OCI-LY7 (cell line): ENCODE measurements at regions not wholly inside any gene's neighbourhood (a gene's known extent, or its start where the extent isn't known, plus 50 kb on each side); places are given as distances from the start of the nearest gene placed in this dataset.

ENCODE experiments used
- BruUV-seq: library from RNA; stranded (reverse); fragments of 400-500 nt; replicated peaks from 2 replicates; lab custom pipeline; 2021; lab: Mats Ljungman, UMichigan
- CTCF ChIA-PET: fragments of 300-600 bp; sonication (Branson Sonifier 250); formaldehyde crosslinking; loops from one replicate; lab custom pipeline; 2022; ENCODE audit warnings: antibody characterized with exemption; ENCODE audit not compliant: unreplicated experiment; lab: Charles Lee
- POLR2A ChIA-PET: fragments of 300-600 bp; sonication (Branson Sonifier 250); formaldehyde crosslinking; loops from one replicate; lab custom pipeline; 2022; ENCODE audit warnings: antibody characterized with exemption; lab: Charles Lee
- DNase-seq: peaks from one replicate; pipeline ENCODE4 v3.0.0-alpha.2; 2015; ENCODE audit warnings: low spot score
- H2AFZ ChIP-seq: fragments of 200-600 bp; sonication (generic), shearing (Covaris generic); 2 replicates; pipeline ENCODE4 v1.6.1; 2014; ENCODE audit warnings: mild to moderate bottlenecking, antibody characterized with exemption, low read length, moderate library complexity
- H3K27ac ChIP-seq: fragments of 200-600 bp; sonication (generic); 2 replicates; pipeline ENCODE4 v1.5.1; 2014; ENCODE audit warnings: mixed run types, low read depth, mild to moderate bottlenecking, moderate library complexity, low read length, inconsistent platforms; ENCODE audit not compliant: poor library complexity, severe bottlenecking
- H3K36me3 ChIP-seq: fragments of 200-600 bp; sonication (generic); 2 replicates; pipeline ENCODE4 v1.6.1; 2014; ENCODE audit warnings: mild to moderate bottlenecking, antibody characterized with exemption, low read length, moderate library complexity, mixed read lengths; ENCODE audit not compliant: insufficient read depth
- H3K4me1 ChIP-seq: fragments of 200-600 bp; sonication (generic); 2 replicates; pipeline ENCODE4 v1.5.1; 2014; ENCODE audit warnings: mild to moderate bottlenecking, low read length; ENCODE audit not compliant: insufficient read depth, poor library complexity, severe bottlenecking
- H3K4me2 ChIP-seq: fragments of 200-600 bp; sonication (generic); 2 replicates; pipeline ENCODE4 v1.6.1; 2014; ENCODE audit warnings: mild to moderate bottlenecking, low read length
- H3K4me3 ChIP-seq: fragments of 200-600 bp; sonication (generic); 2 replicates; pipeline ENCODE4 v1.5.1; 2014; ENCODE audit warnings: mild to moderate bottlenecking, low read depth, low read length; ENCODE audit not compliant: poor library complexity, severe bottlenecking
- H3K79me2 ChIP-seq: fragments of 200-600 bp; sonication (generic); 2 replicates; pipeline ENCODE4 v1.6.1; 2016; ENCODE audit warnings: low read depth, mild to moderate bottlenecking, low read length, moderate library complexity, mixed read lengths; ENCODE audit not compliant: insufficient read depth
- H3K9me2 ChIP-seq: fragments of 200-600 bp; sonication (generic); 2 replicates; pipeline ENCODE4 v1.6.1; 2016; ENCODE audit warnings: mild to moderate bottlenecking, low read length, mixed read lengths; ENCODE audit not compliant: insufficient read depth
- H3K9me3 ChIP-seq: fragments of 200-600 bp; sonication (generic); 2 replicates; pipeline ENCODE4 v1.6.1; 2014; ENCODE audit warnings: mild to moderate bottlenecking, mixed run types, low read length, mixed read lengths
- H4K20me1 ChIP-seq: fragments of 200-600 bp; sonication (generic); 2 replicates; pipeline ENCODE4 v1.6.1; 2014; ENCODE audit warnings: mild to moderate bottlenecking, antibody characterized with exemption, low read length, moderate library complexity, mixed read lengths; ENCODE audit not compliant: insufficient read depth
- EZH2phosphoT487 ChIP-seq: fragments of 200-600 bp; sonication (generic); IDR thresholded peaks from 2 replicates; pipeline ENCODE4 v1.6.1; 2018; ENCODE audit warnings: low read depth, borderline replicate concordance, mild to moderate bottlenecking, mixed run types, antibody characterized with exemption, low read length, moderate library complexity, mixed read lengths
- intact Hi-C: fragments of 100-400 bp; cut with micrococcal nuclease; formaldehyde crosslinking; loops from one replicate; pipeline ENCODE4 v1.10.0; 2022; ENCODE audit not compliant: unreplicated experiment
- TF ChIP-seq, protein P1 (sequence below): fragments of 200-600 bp; sonication (generic); conservative IDR thresholded peaks from 2 replicates; pipeline ENCODE4 v1.5.1; 2014; ENCODE audit warnings: mild to moderate bottlenecking, antibody characterized with exemption, low read length, moderate library complexity, mixed read lengths

DNA sequence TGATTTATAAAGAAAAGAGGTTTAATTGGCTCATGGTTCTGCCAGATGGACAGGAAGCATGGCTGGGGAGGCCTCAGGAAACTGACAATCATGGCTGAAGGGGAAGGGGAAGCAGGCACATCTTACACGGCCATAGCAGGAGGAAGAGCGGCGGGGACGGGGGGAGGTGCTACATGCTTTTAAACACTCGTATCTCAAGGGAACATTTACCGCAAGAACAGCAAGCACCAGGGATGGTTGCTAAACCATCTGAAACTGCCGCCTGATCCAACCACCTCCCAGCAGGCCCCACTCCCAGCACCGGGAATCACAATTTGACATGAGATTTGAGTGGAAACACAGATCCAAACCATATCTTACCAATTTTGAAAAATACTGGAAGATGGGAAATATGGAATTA is 362.8 kb downstream of the FBXO15 start:
- Histone ChIP-seq H3K9me3 (no peaks in the 10 kb centered on the region), H4K20me1 (no peaks in the 10 kb centered on the region), H3K79me2 (no peaks in the 10 kb centered on the region), H2AFZ (no peak overlapping the region), H3K4me2 (no peak overlapping the region), H3K27ac (no peak overlapping the region), H3K9me2 (no peaks in the 10 kb centered on the region), H3K4me1 (no peaks in the 10 kb centered on the region), H3K4me3 (no peak overlapping the region), H3K36me3 (no peaks in the 10 kb centered on the region)
- TF ChIP-seq EZH2phosphoT487 = no peak
- TF ChIP-seq, protein P1, sequence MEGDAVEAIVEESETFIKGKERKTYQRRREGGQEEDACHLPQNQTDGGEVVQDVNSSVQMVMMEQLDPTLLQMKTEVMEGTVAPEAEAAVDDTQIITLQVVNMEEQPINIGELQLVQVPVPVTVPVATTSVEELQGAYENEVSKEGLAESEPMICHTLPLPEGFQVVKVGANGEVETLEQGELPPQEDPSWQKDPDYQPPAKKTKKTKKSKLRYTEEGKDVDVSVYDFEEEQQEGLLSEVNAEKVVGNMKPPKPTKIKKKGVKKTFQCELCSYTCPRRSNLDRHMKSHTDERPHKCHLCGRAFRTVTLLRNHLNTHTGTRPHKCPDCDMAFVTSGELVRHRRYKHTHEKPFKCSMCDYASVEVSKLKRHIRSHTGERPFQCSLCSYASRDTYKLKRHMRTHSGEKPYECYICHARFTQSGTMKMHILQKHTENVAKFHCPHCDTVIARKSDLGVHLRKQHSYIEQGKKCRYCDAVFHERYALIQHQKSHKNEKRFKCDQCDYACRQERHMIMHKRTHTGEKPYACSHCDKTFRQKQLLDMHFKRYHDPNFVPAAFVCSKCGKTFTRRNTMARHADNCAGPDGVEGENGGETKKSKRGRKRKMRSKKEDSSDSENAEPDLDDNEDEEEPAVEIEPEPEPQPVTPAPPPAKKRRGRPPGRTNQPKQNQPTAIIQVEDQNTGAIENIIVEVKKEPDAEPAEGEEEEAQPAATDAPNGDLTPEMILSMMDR = no peak
- ChIA-PET CTCF (no interaction called here), POLR2A (no interaction called here)
- DNase-seq = no peak
- no TSS peak for BruUV-seq
- intact Hi-C loops = no loop called here

DNA sequence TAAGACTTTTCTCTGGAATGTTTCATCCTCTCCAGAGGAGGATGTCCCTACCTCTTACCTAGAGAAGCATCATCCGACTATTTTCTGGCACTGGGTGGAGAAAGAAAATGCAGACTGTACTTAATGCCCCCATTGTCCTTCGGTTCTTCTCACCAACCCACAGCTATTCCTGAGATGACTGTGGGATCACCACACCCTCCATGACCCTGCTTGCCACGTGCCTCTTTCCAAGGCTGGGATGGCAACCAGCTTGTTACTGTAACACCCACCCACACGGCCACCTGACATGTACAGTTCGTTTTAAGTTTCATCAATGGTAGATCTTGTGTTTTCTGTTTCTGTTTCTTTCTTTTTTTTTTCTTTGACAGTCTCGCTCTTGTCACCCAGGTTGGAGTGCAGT is 365.2 kb downstream of the FBXO15 start:
- TF ChIP-seq, protein P1 = no peak
- TF ChIP-seq EZH2phosphoT487 = no peak
- Histone ChIP-seq H3K9me3 (no peaks in the 10 kb centered on the region), H3K79me2 (no peaks in the 10 kb centered on the region), H3K27ac (no peak overlapping the region), H2AFZ (no peak overlapping the region), H3K9me2 (no peaks in the 10 kb centered on the region), H3K4me2 (no peak overlapping the region), H3K36me3 (no peaks in the 10 kb centered on the region), H4K20me1 (no peaks in the 10 kb centered on the region), H3K4me3 (no peak overlapping the region), H3K4me1 (no peaks in the 10 kb centered on the region)
- intact Hi-C loops = no loop called here
- ChIA-PET POLR2A (no interaction called here), CTCF (no interaction called here)
- DNase-seq = no peak
- no TSS peak for BruUV-seq

- no peaks in the 10 kb centered on the region for H3K9me2 ChIP-seq
- H3K27ac ChIP-seq = no peak overlapping the region
- no peaks in the 10 kb centered on the region for H3K36me3 ChIP-seq
- no peaks in the 10 kb centered on the region for H3K9me3 ChIP-seq
- no peak for DNase-seq
- no peak overlapping the region for H3K4me3 ChIP-seq
- H3K79me2 ChIP-seq = no peaks in the 10 kb centered on the region
- TF ChIP-seq, protein P1 = no peak
- no peak for TF ChIP-seq EZH2phosphoT487
- H2AFZ ChIP-seq = no peak overlapping the region
- intact Hi-C loops = no loop called here
- H4K20me1 ChIP-seq = no peaks in the 10 kb centered on the region
- CTCF ChIA-PET = no interaction called here
- no peaks in the 10 kb centered on the region for H3K4me1 ChIP-seq
- POLR2A ChIA-PET = interaction anchor here (0.6 kb wide), 1 partner anchor 644 kb away, joined by 3 read pairs; no protein-coding TSS in a partner anchor
- H3K4me2 ChIP-seq = no peak overlapping the region
- BruUV-seq = no TSS peak
Observed at GRCh38 chr18:73780218-73780617, 367.4 kb downstream of the FBXO15 start.
